Fibroblast of pulmonary artery (primary cell): ENCODE measurements at regions not wholly inside any gene's neighbourhood (a gene's known extent, or its start where the extent isn't known, plus 50 kb on each side); places are given as distances from the start of the nearest gene placed in this dataset.

Source experiments
- DNase-seq: peaks from one replicate; pipeline ENCODE4 v3.0.0-alpha.2; 2010; ENCODE audit warnings: low read depth
- H3K4me3 ChIP-seq: replicated peaks from 2 replicates; pipeline ENCODE4 v1.5.1; 2011; ENCODE audit warnings: low read depth, mild to moderate bottlenecking, control low read depth, low read length, moderate library complexity
- TF ChIP-seq, protein P1 (sequence below): IDR thresholded peaks from 2 replicates; pipeline ENCODE4 v1.5.1; 2011; ENCODE audit warnings: mild to moderate bottlenecking, control low read depth, low read length, inconsistent platforms; ENCODE audit errors: missing control alignments

- TF ChIP-seq, protein P1, sequence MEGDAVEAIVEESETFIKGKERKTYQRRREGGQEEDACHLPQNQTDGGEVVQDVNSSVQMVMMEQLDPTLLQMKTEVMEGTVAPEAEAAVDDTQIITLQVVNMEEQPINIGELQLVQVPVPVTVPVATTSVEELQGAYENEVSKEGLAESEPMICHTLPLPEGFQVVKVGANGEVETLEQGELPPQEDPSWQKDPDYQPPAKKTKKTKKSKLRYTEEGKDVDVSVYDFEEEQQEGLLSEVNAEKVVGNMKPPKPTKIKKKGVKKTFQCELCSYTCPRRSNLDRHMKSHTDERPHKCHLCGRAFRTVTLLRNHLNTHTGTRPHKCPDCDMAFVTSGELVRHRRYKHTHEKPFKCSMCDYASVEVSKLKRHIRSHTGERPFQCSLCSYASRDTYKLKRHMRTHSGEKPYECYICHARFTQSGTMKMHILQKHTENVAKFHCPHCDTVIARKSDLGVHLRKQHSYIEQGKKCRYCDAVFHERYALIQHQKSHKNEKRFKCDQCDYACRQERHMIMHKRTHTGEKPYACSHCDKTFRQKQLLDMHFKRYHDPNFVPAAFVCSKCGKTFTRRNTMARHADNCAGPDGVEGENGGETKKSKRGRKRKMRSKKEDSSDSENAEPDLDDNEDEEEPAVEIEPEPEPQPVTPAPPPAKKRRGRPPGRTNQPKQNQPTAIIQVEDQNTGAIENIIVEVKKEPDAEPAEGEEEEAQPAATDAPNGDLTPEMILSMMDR, result no peak
- no peak overlapping the region for H3K4me3 ChIP-seq
- peak; percentile 45 for DNase-seq
These were observed 1596.1 kb upstream of the WWC1 start for GRCh38 chr5:166695326-166695725.

- TF ChIP-seq, protein P1, result no peak
- DNase-seq, result no peak
These were observed 1583.2 kb upstream of the WWC1 start for GRCh38 chr5:166708291-166708690.

DNA sequence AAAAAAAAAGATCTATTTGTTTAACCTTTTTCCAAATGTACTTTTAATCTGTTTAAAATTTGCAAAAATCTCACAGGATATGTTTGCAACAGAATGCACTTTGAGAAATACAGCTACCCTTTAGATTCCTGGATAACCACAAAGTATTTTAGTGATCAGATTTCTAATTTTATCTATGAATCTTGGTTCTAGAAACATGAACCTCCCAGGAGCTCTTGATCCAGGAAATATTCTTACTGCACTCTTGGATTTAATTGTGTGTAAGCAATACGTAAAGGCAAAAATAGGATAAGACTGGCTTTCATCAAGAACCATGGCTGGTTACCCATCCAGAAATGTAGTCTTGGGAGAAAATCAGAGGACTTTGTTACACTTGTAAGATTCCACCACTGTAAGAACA, 1581.8 kb upstream of the WWC1 start:
- TF ChIP-seq, protein P1, result no peak
- no peak overlapping the region for H3K4me3 ChIP-seq
- DNase-seq, result no peak

More at GRCh38 chr5:166708291-166708690, 1583.2 kb upstream of the WWC1 start:
- no peak overlapping the region for H3K4me3 ChIP-seq

GRCh38 chr5:166710271-166710670, 1581.2 kb upstream of the WWC1 start:
- peak; percentile 48 for DNase-seq
- TF ChIP-seq, protein P1, result no peak
- no peak overlapping the region for H3K4me3 ChIP-seq

GRCh38 chr5:166712447-166713185, 1578.8 kb upstream of the WWC1 start:
- no peak overlapping the region for H3K4me3 ChIP-seq
- DNase-seq, result no peak
- TF ChIP-seq, protein P1, result no peak

DNA sequence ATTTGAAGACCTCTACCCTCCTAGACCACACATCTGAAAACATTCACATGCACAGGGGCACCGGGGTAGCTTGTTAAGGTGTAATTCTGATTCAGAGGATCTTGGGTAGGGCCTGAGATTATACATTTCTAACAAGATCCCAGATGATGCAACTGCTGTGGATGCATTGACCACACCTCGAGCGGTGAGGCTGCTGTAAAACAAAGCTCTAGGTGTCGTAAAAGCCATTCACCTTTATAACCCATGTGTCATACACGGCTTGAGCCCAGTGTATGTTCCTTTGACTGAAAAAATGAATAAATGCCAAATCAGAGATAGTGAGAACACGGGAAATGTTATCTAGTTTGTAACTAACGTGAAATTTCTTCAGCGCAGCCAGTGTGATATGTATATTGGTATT, 1578.2 kb upstream of the WWC1 start:
- TF ChIP-seq, protein P1, result no peak
- no peak for DNase-seq

More for the DNA sequence above, 1578.2 kb upstream of the WWC1 start:
- H3K4me3 ChIP-seq, result no peak overlapping the region
